ENCODE measurements at regions not wholly inside any gene's neighbourhood (a gene's known extent, or its start where the extent isn't known, plus 50 kb on each side); places are given as distances from the start of the nearest gene placed in this dataset.

DNA sequence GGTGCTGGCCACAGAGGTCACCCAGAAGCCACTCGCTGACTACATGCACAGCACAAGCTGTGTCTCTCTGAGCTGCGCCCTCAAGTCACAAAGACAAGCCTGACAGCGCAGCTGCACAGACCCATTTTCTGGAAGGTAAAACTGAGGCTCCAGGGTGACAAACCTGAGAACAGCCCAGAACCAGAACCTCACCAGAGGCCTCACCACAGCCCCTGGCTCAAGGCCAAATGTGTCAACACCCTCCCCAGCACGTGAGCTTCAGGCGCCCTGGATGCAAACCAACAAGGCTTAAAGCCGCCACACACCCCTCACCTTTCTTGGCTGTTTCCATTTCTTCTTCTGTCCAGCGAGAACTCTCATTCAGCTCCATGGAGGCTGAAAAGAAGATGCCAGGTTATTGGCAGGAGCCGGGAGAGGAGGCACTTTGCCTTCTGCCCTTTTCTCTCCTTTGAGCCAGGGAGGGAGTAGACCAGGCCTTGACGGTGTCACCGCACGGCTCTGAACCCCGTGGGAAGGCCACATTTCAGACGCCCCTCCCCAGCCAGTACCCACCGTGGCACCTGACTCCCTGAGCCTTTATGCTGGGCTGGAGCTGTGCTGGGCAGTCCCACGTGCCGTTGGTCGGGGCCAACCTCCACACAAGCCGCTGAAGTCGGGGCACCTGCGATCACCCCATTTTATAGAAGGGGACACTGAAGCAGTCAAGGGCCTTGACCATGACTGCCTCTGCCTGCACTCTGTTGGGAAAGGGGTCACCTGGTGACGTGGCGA, 103.1 kb downstream of the RFLNA start:
- Histone ChIP-seq H3K27ac (peak overlapping the region; percentile 82 to 94), H3K36me3 (peaks cover 46% of the 10 kb centered on the region)

DNA sequence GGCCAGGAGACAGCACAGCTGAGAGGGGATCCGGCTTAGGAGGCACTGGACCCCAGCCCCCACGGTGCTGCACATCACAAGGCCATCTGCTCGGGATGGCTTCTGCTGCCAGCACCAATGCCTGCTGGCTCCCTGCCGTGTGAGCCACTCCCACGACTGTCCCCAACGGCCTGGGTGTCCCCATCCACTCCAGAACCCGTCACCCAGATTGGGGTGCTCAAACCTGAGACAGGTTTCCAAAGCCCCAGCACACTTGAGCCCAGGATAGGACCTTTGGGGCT, 102.4 kb downstream of the RFLNA start:
- H3K27me3 ChIP-seq: no peaks in the 10 kb centered on the region
- no peak overlapping the region for H3K4me3 ChIP-seq
- peaks cover 43% of the 10 kb centered on the region for H3K36me3 ChIP-seq
- H3K27ac ChIP-seq: peak overlapping the region; percentile 82 to 94
- no peak for DNase-seq (ENCODE audit: low spot score)
- TF ChIP-seq, protein P1, sequence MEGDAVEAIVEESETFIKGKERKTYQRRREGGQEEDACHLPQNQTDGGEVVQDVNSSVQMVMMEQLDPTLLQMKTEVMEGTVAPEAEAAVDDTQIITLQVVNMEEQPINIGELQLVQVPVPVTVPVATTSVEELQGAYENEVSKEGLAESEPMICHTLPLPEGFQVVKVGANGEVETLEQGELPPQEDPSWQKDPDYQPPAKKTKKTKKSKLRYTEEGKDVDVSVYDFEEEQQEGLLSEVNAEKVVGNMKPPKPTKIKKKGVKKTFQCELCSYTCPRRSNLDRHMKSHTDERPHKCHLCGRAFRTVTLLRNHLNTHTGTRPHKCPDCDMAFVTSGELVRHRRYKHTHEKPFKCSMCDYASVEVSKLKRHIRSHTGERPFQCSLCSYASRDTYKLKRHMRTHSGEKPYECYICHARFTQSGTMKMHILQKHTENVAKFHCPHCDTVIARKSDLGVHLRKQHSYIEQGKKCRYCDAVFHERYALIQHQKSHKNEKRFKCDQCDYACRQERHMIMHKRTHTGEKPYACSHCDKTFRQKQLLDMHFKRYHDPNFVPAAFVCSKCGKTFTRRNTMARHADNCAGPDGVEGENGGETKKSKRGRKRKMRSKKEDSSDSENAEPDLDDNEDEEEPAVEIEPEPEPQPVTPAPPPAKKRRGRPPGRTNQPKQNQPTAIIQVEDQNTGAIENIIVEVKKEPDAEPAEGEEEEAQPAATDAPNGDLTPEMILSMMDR (IDR thresholded peaks at IDR 0.05): no peak
- H3K4me1 ChIP-seq: peaks cover 5 to 76% of the 10 kb centered on the region in 2 donors
- H3K9me3 ChIP-seq: no peaks in the 10 kb centered on the region

More for the DNA sequence above, 103.1 kb downstream of the RFLNA start:
- Histone ChIP-seq H3K9me3 (no peaks in the 10 kb centered on the region), H3K27me3 (no peaks in the 10 kb centered on the region), H3K4me3 (no peak overlapping the region), H3K4me1 (peaks cover 5 to 74% of the 10 kb centered on the region in 2 donors)
- TF ChIP-seq, protein P1 (IDR thresholded peaks at IDR 0.05): no peak
- no peak for DNase-seq (ENCODE audit: low spot score)

DNA sequence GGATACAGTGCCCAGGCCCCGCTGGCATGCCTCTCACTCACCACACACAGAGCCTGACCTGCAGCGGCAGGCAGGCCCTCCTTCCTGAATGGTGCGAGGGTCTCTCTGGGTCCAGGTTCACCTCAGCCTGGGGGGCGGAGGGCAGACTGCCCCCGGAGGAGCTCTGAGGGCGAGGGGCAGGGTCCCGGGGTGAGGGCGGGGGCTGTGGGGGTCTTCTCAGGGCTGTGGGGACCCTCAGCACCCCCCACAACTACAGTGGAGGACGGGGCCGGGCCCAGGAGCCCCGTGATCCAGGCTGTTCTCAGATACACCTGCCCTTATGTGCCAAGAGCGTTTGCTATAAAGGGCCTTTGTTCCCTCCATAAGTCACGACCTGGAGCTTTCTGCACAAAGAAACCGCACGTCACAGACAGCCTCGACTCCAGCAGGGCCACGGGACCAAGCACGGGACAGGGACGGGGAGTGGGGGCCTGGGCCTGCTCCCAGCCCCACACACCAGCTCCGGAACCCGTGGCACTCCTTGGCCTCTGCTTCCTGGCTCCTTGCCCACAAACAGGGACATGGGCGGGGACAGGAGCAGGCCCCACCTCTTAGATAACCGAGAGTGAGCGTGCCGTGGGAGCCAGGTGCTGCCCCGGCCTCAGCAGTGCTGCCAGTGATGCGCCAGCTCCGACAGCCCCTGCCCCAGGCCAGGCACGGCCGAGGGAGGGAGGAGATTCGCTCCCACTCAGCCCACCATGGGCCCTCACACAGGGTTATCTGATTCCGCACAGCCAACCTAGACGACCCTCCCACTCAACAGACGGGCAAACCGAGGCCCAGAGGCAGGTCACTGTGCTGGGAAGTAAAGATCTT, 101.9 kb downstream of the RFLNA start:
- Histone ChIP-seq H3K4me3 (no peak overlapping the region), H3K9me3 (no peaks in the 10 kb centered on the region), H3K27ac (peak overlapping the region; percentile 82 to 94), H3K36me3 (peaks cover 37% of the 10 kb centered on the region), H3K27me3 (no peaks in the 10 kb centered on the region), H3K4me1 (peaks cover 5 to 82% of the 10 kb centered on the region in 2 donors)
- DNase-seq (ENCODE audit: low spot score): peak; percentile 77
- TF ChIP-seq, protein P1 (IDR thresholded peaks at IDR 0.05): no peak

DNA sequence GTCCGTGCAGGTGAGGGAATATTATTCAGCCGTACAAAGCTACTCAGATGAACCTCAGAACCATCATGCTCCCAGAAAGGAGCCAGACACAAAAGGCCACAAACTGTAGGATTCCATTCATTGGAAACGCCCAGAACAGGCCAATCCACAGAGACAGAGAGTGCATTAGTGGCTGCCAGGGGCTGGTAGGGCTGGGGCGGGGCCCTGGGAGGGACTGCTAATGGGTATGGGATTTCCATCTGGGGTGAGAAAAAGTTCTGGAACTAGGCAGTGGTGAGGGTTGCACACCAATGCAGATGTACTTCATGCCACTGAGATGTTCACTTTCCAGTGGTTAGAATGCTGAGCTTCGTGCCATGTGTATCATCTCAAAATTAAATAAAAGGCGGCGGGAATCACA, 101.1 kb downstream of the RFLNA start:
- Histone ChIP-seq H3K4me1 (peaks cover 5 to 89% of the 10 kb centered on the region in 2 donors), H3K27ac (peak overlapping the region; percentile 82 to 94), H3K36me3 (peaks cover 30% of the 10 kb centered on the region), H3K27me3 (no peaks in the 10 kb centered on the region), H3K9me3 (no peaks in the 10 kb centered on the region), H3K4me3 (no peak overlapping the region)
- no peak for DNase-seq (ENCODE audit: low spot score)
- TF ChIP-seq, protein P1 (IDR thresholded peaks at IDR 0.05): no peak

DNA sequence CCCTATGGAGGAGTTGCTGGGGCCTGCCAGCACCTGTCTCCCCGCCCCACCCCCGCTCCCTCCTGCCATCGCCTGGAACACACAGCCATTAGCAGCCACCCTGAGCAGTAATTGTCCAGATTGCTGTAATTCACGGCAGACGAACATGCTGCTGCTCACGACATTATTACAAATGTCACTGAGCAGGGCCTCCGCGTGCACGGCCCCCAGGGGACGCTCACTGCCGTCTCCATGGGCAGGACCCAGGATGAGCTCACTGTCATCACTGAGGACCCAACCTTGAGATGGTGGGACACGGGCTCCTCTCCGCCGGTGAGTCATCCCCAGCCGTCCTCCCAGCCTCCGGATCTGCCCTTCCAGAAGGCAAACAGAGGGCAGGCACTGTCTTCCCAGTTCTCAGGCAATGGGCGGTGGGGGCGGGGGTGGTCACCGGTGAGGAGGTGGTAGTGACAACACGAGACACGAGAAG, 100.4 kb downstream of the RFLNA start:
- no peak for DNase-seq (ENCODE audit: low spot score)
- H3K36me3 ChIP-seq: peaks cover 23% of the 10 kb centered on the region

More for the DNA sequence above, 100.4 kb downstream of the RFLNA start:
- Histone ChIP-seq H3K9me3 (no peaks in the 10 kb centered on the region), H3K4me3 (no peak overlapping the region), H3K4me1 (peaks cover 5 to 96% of the 10 kb centered on the region in 2 donors), H3K27me3 (no peaks in the 10 kb centered on the region), H3K27ac (peak overlapping the region; percentile 91 to 94)
- TF ChIP-seq, protein P1 (IDR thresholded peaks at IDR 0.05): no peak

Measured in right atrium auricular region (tissue), 2 donors.